ENCODE measurements at regions not wholly inside any gene's neighbourhood (a gene's known extent, or its start where the extent isn't known, plus 50 kb on each side); places are given as distances from the start of the nearest gene placed in this dataset.

- Histone ChIP-seq H3K4me3 (ENCODE audit: low read depth, low read length, poor library complexity, severe bottlenecking) (no peak overlapping the region), H3K9me2 (ENCODE audit: low read depth, low read length) (no peaks in the 10 kb centered on the region), H3K79me2 (ENCODE audit: insufficient read depth, low read length) (no peaks in the 10 kb centered on the region), H3K4me2 (ENCODE audit: low read length) (no peak overlapping the region), H2AFZ (ENCODE audit: low read length) (no peak overlapping the region), H3F3A (ENCODE audit: insufficient read depth, low read length) (no peaks in the 10 kb centered on the region), H3K27me3 (ENCODE audit: insufficient read depth, low read length) (no peaks in the 10 kb centered on the region), H3K4me1 (ENCODE audit: insufficient read depth, low read length, severe bottlenecking) (no peaks in the 10 kb centered on the region), H3K9me3 (ENCODE audit: low read length) (no peaks in the 10 kb centered on the region), H3K36me3 (ENCODE audit: insufficient read depth, low read length) (no peaks in the 10 kb centered on the region), H4K20me1 (ENCODE audit: insufficient read depth, low read length) (no peaks in the 10 kb centered on the region), H3K9ac (ENCODE audit: low read length) (no peak overlapping the region), H3K27ac (ENCODE audit: low read depth, low read length, poor library complexity, severe bottlenecking) (no peak overlapping the region)
- TF ChIP-seq EZH2 (IDR thresholded peaks at IDR 0.05; ENCODE audit: borderline replicate concordance, low read length): no peak
- TF ChIP-seq, protein P1, sequence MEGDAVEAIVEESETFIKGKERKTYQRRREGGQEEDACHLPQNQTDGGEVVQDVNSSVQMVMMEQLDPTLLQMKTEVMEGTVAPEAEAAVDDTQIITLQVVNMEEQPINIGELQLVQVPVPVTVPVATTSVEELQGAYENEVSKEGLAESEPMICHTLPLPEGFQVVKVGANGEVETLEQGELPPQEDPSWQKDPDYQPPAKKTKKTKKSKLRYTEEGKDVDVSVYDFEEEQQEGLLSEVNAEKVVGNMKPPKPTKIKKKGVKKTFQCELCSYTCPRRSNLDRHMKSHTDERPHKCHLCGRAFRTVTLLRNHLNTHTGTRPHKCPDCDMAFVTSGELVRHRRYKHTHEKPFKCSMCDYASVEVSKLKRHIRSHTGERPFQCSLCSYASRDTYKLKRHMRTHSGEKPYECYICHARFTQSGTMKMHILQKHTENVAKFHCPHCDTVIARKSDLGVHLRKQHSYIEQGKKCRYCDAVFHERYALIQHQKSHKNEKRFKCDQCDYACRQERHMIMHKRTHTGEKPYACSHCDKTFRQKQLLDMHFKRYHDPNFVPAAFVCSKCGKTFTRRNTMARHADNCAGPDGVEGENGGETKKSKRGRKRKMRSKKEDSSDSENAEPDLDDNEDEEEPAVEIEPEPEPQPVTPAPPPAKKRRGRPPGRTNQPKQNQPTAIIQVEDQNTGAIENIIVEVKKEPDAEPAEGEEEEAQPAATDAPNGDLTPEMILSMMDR (IDR thresholded peaks at IDR 0.05; ENCODE audit: low read length): no peak
Measured at GRCh38 chr12:73210548-73211204, 938.5 kb downstream of the TRHDE start.

DNA sequence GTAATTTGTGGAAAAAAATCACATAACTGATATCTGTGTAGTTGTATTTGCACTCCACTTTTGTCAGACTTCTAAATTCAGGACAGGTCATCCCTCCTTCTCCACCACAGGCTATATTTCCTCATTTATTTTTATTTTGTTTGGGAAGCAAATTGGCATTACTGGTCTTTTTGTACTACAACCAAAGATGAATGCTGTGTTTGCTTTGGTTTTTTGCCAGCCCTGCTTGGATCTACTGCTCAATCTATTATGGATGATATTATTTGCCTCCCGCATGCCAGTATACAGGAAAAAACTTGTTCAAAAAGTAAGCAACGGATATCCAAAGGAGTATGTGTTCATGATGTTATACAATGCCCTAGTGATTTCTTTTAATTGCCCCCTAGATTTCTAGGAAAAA is 948.8 kb downstream of the TRHDE start:
- no peaks in the 10 kb centered on the region for H3K27me3 ChIP-seq (ENCODE audit: insufficient read depth, low read length)
- H3K36me3 ChIP-seq (ENCODE audit: insufficient read depth, low read length): no peaks in the 10 kb centered on the region
- no peaks in the 10 kb centered on the region for H3K79me2 ChIP-seq (ENCODE audit: insufficient read depth, low read length)
- H4K20me1 ChIP-seq (ENCODE audit: insufficient read depth, low read length): no peaks in the 10 kb centered on the region
- H3K27ac ChIP-seq (ENCODE audit: low read depth, low read length, poor library complexity, severe bottlenecking): no peak overlapping the region
- H3K9me3 ChIP-seq (ENCODE audit: low read length): no peaks in the 10 kb centered on the region
- no peak overlapping the region for H2AFZ ChIP-seq (ENCODE audit: low read length)
- no peak overlapping the region for H3K4me2 ChIP-seq (ENCODE audit: low read length)
- TF ChIP-seq, protein P1 (IDR thresholded peaks at IDR 0.05; ENCODE audit: low read length): no peak
- TF ChIP-seq EZH2 (IDR thresholded peaks at IDR 0.05; ENCODE audit: borderline replicate concordance, low read length): no peak
- H3K4me1 ChIP-seq (ENCODE audit: insufficient read depth, low read length, severe bottlenecking): no peaks in the 10 kb centered on the region
- no peak overlapping the region for H3K4me3 ChIP-seq (ENCODE audit: low read depth, low read length, poor library complexity, severe bottlenecking)
- no peak overlapping the region for H3K9ac ChIP-seq (ENCODE audit: low read length)
- H3F3A ChIP-seq (ENCODE audit: insufficient read depth, low read length): no peaks in the 10 kb centered on the region
- H3K9me2 ChIP-seq (ENCODE audit: low read depth, low read length): no peaks in the 10 kb centered on the region

DNA sequence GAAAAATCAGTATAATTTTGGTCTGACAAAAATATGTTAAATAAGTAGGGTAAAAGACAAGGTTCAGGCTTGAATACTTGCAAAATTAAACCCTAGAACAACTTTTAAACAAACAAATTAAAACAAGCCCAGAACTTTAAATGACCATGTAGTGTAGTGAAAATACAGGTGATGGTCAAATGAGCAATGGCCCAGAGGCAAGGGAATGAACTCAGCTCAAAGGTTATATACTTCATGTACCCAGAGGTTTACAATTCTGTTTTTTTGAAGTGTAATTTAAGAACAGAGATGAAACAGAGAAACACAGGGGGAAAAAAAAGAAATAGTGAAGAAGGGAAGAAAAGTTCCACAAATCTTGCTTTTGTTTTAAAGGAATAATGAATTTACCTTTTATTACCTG is 949.2 kb downstream of the TRHDE start:
- no peaks in the 10 kb centered on the region for H3F3A ChIP-seq (ENCODE audit: insufficient read depth, low read length)
- no peak for TF ChIP-seq EZH2 (IDR thresholded peaks at IDR 0.05; ENCODE audit: borderline replicate concordance, low read length)
- TF ChIP-seq, protein P1 (IDR thresholded peaks at IDR 0.05; ENCODE audit: low read length): no peak
- no peaks in the 10 kb centered on the region for H3K27me3 ChIP-seq (ENCODE audit: insufficient read depth, low read length)
- H3K4me2 ChIP-seq (ENCODE audit: low read length): no peak overlapping the region
- H2AFZ ChIP-seq (ENCODE audit: low read length): no peak overlapping the region
- no peak overlapping the region for H3K4me3 ChIP-seq (ENCODE audit: low read depth, low read length, poor library complexity, severe bottlenecking)
- no peaks in the 10 kb centered on the region for H3K4me1 ChIP-seq (ENCODE audit: insufficient read depth, low read length, severe bottlenecking)
- no peak overlapping the region for H3K9ac ChIP-seq (ENCODE audit: low read length)
- no peaks in the 10 kb centered on the region for H3K9me2 ChIP-seq (ENCODE audit: low read depth, low read length)
- H3K27ac ChIP-seq (ENCODE audit: low read depth, low read length, poor library complexity, severe bottlenecking): no peak overlapping the region
- H3K36me3 ChIP-seq (ENCODE audit: insufficient read depth, low read length): no peaks in the 10 kb centered on the region
- no peaks in the 10 kb centered on the region for H3K9me3 ChIP-seq (ENCODE audit: low read length)
- H4K20me1 ChIP-seq (ENCODE audit: insufficient read depth, low read length): no peaks in the 10 kb centered on the region
- no peaks in the 10 kb centered on the region for H3K79me2 ChIP-seq (ENCODE audit: insufficient read depth, low read length)

All from OCI-LY1 (cell line).